Activated T-cell treated with anti-CD3 and anti-CD28 coated beads for 24 hours (primary cell): ENCODE measurements at regions not wholly inside any gene's neighbourhood (a gene's known extent, or its start where the extent isn't known, plus 50 kb on each side); places are given as distances from the start of the nearest gene placed in this dataset.

Experiments used
- DNase-seq: peaks from one replicate; pipeline ENCODE4 v3.0.0-alpha.2; 2020; ENCODE audit warnings: low read depth

GRCh38 chr17:72258711-72259110 is 137.9 kb downstream of the SOX9 start:
- no peak for DNase-seq

- no peak for DNase-seq
Measured at GRCh38 chr17:72259922-72260321, 139.1 kb downstream of the SOX9 start.

- no peak for DNase-seq
Measured at GRCh38 chr17:72262766-72263165, 141.9 kb downstream of the SOX9 start.

- no peak for DNase-seq
Measured at GRCh38 chr17:72264682-72265405, 144.0 kb downstream of the SOX9 start.

GRCh38 chr17:72266112-72266775 is 145.4 kb downstream of the SOX9 start:
- no peak for DNase-seq

GRCh38 chr17:72267601-72268000 is 146.8 kb downstream of the SOX9 start:
- DNase-seq: no peak

- no peak for DNase-seq
Measured at GRCh38 chr17:72268431-72268830, 147.6 kb downstream of the SOX9 start.

- no peak for DNase-seq
Measured at GRCh38 chr17:72270273-72270924, 149.6 kb downstream of the SOX9 start.

- no peak for DNase-seq
Measured at GRCh38 chr17:72271603-72272002, 150.8 kb downstream of the SOX9 start.

GRCh38 chr17:72273289-72274056 is 152.7 kb downstream of the SOX9 start:
- DNase-seq: no peak

GRCh38 chr17:72274614-72275013 is 153.8 kb downstream of the SOX9 start:
- no peak for DNase-seq

- no peak for DNase-seq
Measured at GRCh38 chr17:72280881-72281280, 160.1 kb downstream of the SOX9 start.

- DNase-seq: no peak
Measured at GRCh38 chr17:72282439-72283029, 161.7 kb downstream of the SOX9 start.

- DNase-seq: no peak
Measured at GRCh38 chr17:72284806-72285205, 164.0 kb downstream of the SOX9 start.

- no peak for DNase-seq
Measured at GRCh38 chr17:72287586-72287985, 166.8 kb downstream of the SOX9 start.

- DNase-seq: no peak
Measured at GRCh38 chr17:72294487-72294893, 173.7 kb downstream of the SOX9 start.

- no peak for DNase-seq
Measured at GRCh38 chr17:72295916-72296315, 175.1 kb downstream of the SOX9 start.

- no peak for DNase-seq
Measured at GRCh38 chr17:72296456-72296855, 175.6 kb downstream of the SOX9 start.

GRCh38 chr17:72297326-72298115 is 176.7 kb downstream of the SOX9 start:
- no peak for DNase-seq

- DNase-seq: no peak
Measured at GRCh38 chr17:72299100-72299499, 178.3 kb downstream of the SOX9 start.

GRCh38 chr17:72299592-72299991 is 178.8 kb downstream of the SOX9 start:
- DNase-seq: no peak
